IPS-18c (cell line): ENCODE measurements at regions not wholly inside any gene's neighbourhood (a gene's known extent, or its start where the extent isn't known, plus 50 kb on each side); places are given as distances from the start of the nearest gene placed in this dataset.

Experiments used
- H3K4me3 ChIP-seq: 2 replicates; pipeline ENCODE4 v1.7.0; 2013; ENCODE audit warnings: low read depth, mild to moderate bottlenecking, low read length, moderate library complexity; ENCODE audit not compliant: insufficient read depth
- H3K9me3 ChIP-seq: one replicate; pipeline ENCODE4 v1.6.1; 2013; ENCODE audit warnings: mild to moderate bottlenecking, low read length, moderate library complexity; ENCODE audit not compliant: control insufficient read depth, insufficient read depth

- no peak overlapping the region for H3K4me3 ChIP-seq
Observed at GRCh38 chr9:28900406-28900805, 1327.1 kb upstream of the C9orf72 start.

GRCh38 chr9:28909526-28909925, 1336.2 kb upstream of the C9orf72 start:
- Histone ChIP-seq H3K4me3 (no peak overlapping the region), H3K9me3 (no peaks in the 10 kb centered on the region)

More at GRCh38 chr9:28900406-28900805, 1327.1 kb upstream of the C9orf72 start:
- no peaks in the 10 kb centered on the region for H3K9me3 ChIP-seq

- H3K4me3 ChIP-seq = no peak overlapping the region
Observed at GRCh38 chr9:28912621-28913020, 1339.3 kb upstream of the C9orf72 start.

GRCh38 chr9:28915202-28915930, 1342.1 kb upstream of the C9orf72 start:
- Histone ChIP-seq H3K4me3 (no peak overlapping the region), H3K9me3 (no peaks in the 10 kb centered on the region)

More at GRCh38 chr9:28912621-28913020, 1339.3 kb upstream of the C9orf72 start:
- H3K9me3 ChIP-seq = no peaks in the 10 kb centered on the region

GRCh38 chr9:28916348-28916747, 1343.1 kb upstream of the C9orf72 start:
- Histone ChIP-seq H3K4me3 (no peak overlapping the region), H3K9me3 (no peaks in the 10 kb centered on the region)

GRCh38 chr9:28921857-28922500, 1348.7 kb upstream of the C9orf72 start:
- H3K4me3 ChIP-seq = no peak overlapping the region
- H3K9me3 ChIP-seq = no peaks in the 10 kb centered on the region

GRCh38 chr9:28922891-28923290, 1349.6 kb upstream of the C9orf72 start:
- Histone ChIP-seq H3K9me3 (no peaks in the 10 kb centered on the region), H3K4me3 (no peak overlapping the region)

- no peaks in the 10 kb centered on the region for H3K9me3 ChIP-seq
- H3K4me3 ChIP-seq = no peak overlapping the region
Observed at GRCh38 chr9:28923351-28923750, 1350.1 kb upstream of the C9orf72 start.

- H3K9me3 ChIP-seq = no peaks in the 10 kb centered on the region
- H3K4me3 ChIP-seq = no peak overlapping the region
Observed at GRCh38 chr9:28925157-28925556, 1351.9 kb upstream of the C9orf72 start.

GRCh38 chr9:28926306-28926705, 1353.0 kb upstream of the C9orf72 start:
- H3K4me3 ChIP-seq = no peak overlapping the region
- H3K9me3 ChIP-seq = no peaks in the 10 kb centered on the region

- Histone ChIP-seq H3K9me3 (no peaks in the 10 kb centered on the region), H3K4me3 (no peak overlapping the region)
Observed at GRCh38 chr9:28927691-28928090, 1354.4 kb upstream of the C9orf72 start.

- Histone ChIP-seq H3K4me3 (no peak overlapping the region), H3K9me3 (no peaks in the 10 kb centered on the region)
Observed at GRCh38 chr9:28929433-28929832, 1356.2 kb upstream of the C9orf72 start.

GRCh38 chr9:28930766-28931165, 1357.5 kb upstream of the C9orf72 start:
- Histone ChIP-seq H3K4me3 (no peak overlapping the region), H3K9me3 (no peaks in the 10 kb centered on the region)

GRCh38 chr9:28934111-28934510, 1360.8 kb upstream of the C9orf72 start:
- H3K4me3 ChIP-seq = no peak overlapping the region

GRCh38 chr9:28938981-28939380, 1365.7 kb upstream of the C9orf72 start:
- H3K4me3 ChIP-seq = no peak overlapping the region
- no peaks in the 10 kb centered on the region for H3K9me3 ChIP-seq

More at GRCh38 chr9:28934111-28934510, 1360.8 kb upstream of the C9orf72 start:
- H3K9me3 ChIP-seq = no peaks in the 10 kb centered on the region

GRCh38 chr9:28941856-28942255, 1368.6 kb upstream of the C9orf72 start:
- H3K9me3 ChIP-seq = no peaks in the 10 kb centered on the region
- H3K4me3 ChIP-seq = no peak overlapping the region

- Histone ChIP-seq H3K9me3 (no peaks in the 10 kb centered on the region), H3K4me3 (no peak overlapping the region)
Observed at GRCh38 chr9:28942941-28943340, 1369.7 kb upstream of the C9orf72 start.

GRCh38 chr9:28946648-28947047, 1373.4 kb upstream of the C9orf72 start:
- no peak overlapping the region for H3K4me3 ChIP-seq
- no peaks in the 10 kb centered on the region for H3K9me3 ChIP-seq
